Stimulated activated CD4-positive, alpha-beta T cell treated with anti-CD3 and anti-CD28 coated beads, Interleukin-1b, Interleukin-23, amount 100 ng/mL, for 4 hours (primary cell): ENCODE measurements at regions not wholly inside any gene's neighbourhood (a gene's known extent, or its start where the extent isn't known, plus 50 kb on each side); places are given as distances from the start of the nearest gene placed in this dataset.

Experiments
- DNase-seq, 2 donors: peaks; one replicate each; pipeline ENCODE4 v3.0.0-alpha.2; 2020; ENCODE audit warnings: low read depth in 2 of 2

- DNase-seq: no peak
Measured at GRCh38 chr15:69737916-69738315, 285.3 kb downstream of the RPLP1 start.

GRCh38 chr15:69740684-69741083 lies 288.1 kb downstream of the RPLP1 start:
- DNase-seq: no peak

GRCh38 chr15:69742361-69742760 lies 289.7 kb downstream of the RPLP1 start:
- DNase-seq: no peak

- no peak for DNase-seq
Measured at GRCh38 chr15:69743091-69743490, 290.5 kb downstream of the RPLP1 start.

GRCh38 chr15:69744391-69745162 lies 292.0 kb downstream of the RPLP1 start:
- no peak for DNase-seq

- DNase-seq: no peak
Measured at GRCh38 chr15:69747193-69747592, 294.6 kb downstream of the RPLP1 start.

GRCh38 chr15:69748131-69748530 lies 295.5 kb downstream of the RPLP1 start:
- DNase-seq: no peak

- DNase-seq: no peak
Measured at GRCh38 chr15:69748576-69749185, 296.1 kb downstream of the RPLP1 start.

- no peak for DNase-seq
Measured at GRCh38 chr15:69749274-69749673, 296.7 kb downstream of the RPLP1 start.

- DNase-seq: no peak
Measured at GRCh38 chr15:69749797-69750196, 297.2 kb downstream of the RPLP1 start.

GRCh38 chr15:69750253-69750652 lies 297.6 kb downstream of the RPLP1 start:
- no peak for DNase-seq

GRCh38 chr15:69751147-69751546 lies 298.5 kb downstream of the RPLP1 start:
- no peak for DNase-seq

GRCh38 chr15:69751566-69751965 lies 298.9 kb downstream of the RPLP1 start:
- DNase-seq: no peak

- no peak for DNase-seq
Measured at GRCh38 chr15:69753867-69754266, 301.2 kb downstream of the RPLP1 start.

- no peak for DNase-seq
Measured at GRCh38 chr15:69754313-69754712, 301.7 kb downstream of the RPLP1 start.

- DNase-seq: peak; percentile 57 to 73
Measured at GRCh38 chr15:69755551-69756310, 303.1 kb downstream of the RPLP1 start.

GRCh38 chr15:69756440-69756839 lies 303.8 kb downstream of the RPLP1 start:
- DNase-seq: no peak

GRCh38 chr15:69757186-69757585 lies 304.6 kb downstream of the RPLP1 start:
- peak; percentile 47 to 50 for DNase-seq

- DNase-seq: no peak
Measured at GRCh38 chr15:69758291-69758771, 305.7 kb downstream of the RPLP1 start.

- DNase-seq: peak; percentile 50 to 77
Measured at GRCh38 chr15:69758810-69759790, 306.5 kb downstream of the RPLP1 start.

- no peak for DNase-seq
Measured at GRCh38 chr15:69760258-69760845, 307.7 kb downstream of the RPLP1 start.
